ENCODE measurements at regions not wholly inside any gene's neighbourhood (a gene's known extent, or its start where the extent isn't known, plus 50 kb on each side); places are given as distances from the start of the nearest gene placed in this dataset.
"Not testable (repeated sequence)": the region's sequence is repeated elsewhere in the genome, so short reads cannot be mapped to it uniquely, and the experiment has no call there.

GRCh38 chr13:24997367-24997967, 98.5 kb upstream of the PABPC3 start:
- no peak for DNase-seq

DNA sequence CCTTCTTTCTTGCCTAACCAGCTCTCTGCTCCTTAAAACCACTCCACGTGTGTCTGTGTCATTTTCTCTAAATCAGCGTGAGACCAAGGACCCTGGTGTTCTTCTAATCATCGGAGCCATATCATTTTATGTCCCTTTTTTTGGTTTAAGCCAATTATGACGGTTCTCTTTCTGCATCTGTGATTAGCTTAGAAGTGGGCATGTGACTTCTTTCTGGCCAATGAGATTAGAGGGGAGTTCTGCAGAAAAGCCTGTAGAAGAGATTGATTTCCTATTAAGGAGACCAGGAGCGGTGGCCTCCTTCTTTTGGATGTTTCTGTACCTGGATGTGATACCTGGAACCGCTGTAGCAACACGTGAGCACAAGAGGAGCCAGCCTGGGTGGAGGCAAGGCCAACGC, 97.5 kb upstream of the PABPC3 start:
- no peak for DNase-seq

GRCh38 chr13:25001476-25002206, 94.3 kb upstream of the PABPC3 start:
- DNase-seq = no peak

GRCh38 chr13:25002311-25002710, 93.6 kb upstream of the PABPC3 start:
- DNase-seq = not testable (repeated sequence)

DNA sequence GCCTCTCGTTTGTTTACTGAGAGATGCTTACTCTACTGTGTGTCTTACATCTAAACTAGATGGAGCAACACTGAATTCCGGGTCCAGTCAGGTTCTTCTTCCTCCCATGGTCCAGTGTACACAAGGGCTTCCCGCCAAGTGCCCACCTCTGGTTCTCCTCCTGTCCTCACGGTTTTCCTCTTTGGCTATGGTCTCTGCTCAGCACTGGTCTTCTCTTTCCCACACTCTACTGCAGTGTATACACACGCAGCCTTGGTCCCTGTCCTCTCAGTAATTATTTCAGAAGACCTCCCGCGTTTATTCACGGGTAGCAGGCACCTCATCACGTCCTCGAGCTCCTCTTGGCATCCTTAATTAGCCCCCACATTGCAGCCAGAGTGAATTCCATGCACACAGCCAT, 91.4 kb upstream of the PABPC3 start:
- DNase-seq = not testable (repeated sequence)

DNA sequence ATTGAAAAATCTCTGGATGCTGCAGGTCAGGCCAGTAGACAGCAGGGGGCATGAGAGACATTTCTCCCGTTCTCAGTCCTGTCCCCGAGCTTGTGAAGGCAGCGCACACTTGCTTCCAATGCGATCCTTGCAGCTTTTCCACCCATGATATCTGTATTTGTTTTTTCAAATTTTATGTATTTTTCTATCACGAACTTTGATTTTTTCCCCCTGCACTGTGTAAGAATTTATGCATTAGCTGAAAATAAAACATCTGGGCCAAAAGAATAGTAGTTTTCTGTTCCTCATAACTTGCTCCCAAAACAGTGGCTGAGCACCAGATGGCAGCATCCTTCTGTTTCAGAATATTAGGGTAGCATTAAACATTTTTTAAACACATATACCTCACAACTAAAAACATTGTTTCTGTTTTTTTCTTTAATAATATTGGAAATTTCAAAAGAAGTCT, 90.9 kb upstream of the PABPC3 start:
- not testable (repeated sequence) for DNase-seq

DNA sequence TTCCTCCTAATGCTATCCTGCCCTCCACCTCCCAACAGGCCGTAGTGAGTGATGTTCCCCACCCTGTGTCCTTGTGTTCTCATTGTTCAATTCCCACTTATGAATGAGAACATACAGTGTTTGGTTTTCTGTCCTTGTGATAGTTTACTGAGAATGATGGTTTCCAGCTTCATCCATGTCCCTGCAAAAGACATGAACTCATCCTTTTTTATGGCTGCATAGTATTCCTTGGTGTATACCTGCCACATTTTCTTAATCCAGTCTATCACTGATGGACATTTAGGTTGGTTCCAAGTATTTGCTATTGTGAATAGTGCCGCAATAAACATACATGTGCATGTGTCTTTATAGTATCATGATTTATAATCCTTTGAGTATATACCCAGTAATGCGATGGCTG, 88.5 kb upstream of the PABPC3 start:
- not testable (repeated sequence) for DNase-seq

DNA sequence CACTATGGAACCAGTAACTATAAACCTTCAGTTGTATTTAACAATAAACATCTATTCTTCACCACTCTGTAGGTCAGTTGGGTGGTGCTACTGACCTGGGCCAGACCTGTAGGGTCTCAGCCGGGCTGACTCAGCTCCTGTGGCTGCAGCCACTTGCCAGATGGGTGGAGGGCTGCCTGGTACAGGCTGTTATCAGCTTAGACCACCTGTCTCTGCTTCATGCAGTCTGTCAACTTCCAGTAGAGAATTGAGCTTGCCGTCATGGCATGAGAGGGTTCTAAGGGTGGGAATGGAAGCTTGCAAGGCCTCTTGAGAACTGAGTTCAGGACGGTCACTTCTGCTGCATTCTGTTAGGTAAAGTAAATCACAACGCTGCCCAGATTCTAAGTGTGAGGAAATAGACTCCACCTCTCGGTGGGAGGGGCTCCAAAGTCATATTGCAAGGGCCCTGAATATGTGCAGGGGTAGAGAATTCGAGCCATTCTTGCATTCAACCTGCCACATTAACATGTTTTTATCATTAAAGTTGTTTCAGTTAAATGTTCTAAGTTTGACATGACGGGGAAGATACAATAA, 81.5 kb upstream of the PABPC3 start:
- DNase-seq = not testable (repeated sequence)

DNA sequence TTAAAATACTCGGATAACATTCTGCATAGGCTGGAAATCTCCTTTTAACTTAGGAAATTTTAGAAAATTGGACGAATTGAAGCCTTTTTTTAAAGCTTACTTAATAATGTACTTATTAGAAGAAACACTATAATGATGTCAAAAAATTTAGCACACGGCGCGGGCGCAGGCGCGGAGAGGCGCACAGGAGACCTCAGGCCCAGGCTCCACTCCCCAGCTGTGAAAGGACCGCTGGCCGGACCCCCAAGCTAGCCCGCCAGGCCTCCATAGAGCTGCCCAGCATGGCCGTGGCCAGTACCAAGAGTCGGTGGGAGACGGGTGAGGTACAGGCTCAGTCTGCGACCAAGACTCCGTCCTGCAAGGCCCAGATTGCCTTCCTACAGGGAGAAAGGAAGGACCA, 78.8 kb upstream of the PABPC3 start:
- DNase-seq = not testable (repeated sequence)

GRCh38 chr13:25017808-25018728, 77.9 kb upstream of the PABPC3 start:
- peak; percentile 79 for DNase-seq

DNA sequence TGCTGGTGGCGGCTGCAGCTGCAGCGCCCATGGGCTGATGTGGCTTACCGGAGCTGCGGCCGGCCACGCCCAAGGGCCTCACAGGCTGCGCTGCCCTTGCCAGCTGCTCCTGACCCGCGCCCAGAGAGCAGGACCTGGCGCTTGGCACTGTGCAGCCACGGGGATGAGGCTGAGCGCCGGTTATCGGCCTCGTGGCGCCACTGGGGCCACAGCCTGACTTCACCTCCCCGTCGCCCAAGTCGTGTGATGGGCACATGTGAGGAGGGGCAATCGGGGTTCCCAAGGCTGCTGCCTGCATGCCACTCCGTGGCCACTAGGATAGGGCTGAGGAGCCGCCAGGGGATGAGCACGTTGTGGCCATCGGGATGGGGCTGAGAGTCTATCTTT, 77.2 kb upstream of the PABPC3 start:
- DNase-seq = no peak

DNA sequence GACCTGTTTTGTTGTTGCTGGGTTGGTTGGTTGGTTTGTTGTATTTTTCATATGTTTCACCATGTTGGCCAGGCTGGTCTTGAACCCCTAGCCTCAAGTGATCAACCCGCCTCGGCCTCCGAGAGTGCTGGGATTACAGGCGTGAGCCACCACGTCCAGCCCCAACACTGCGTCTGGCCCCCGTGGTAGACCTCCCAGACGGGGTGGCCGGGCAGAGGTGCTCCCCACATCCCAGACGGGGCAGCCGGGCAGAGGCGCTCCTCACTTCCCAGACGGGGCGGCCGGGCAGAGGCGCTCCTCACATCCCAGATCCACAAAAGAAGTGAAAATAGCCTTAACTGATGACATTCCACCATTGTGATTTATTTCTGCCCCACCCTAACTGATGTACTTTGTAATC, 76.2 kb upstream of the PABPC3 start:
- not testable (repeated sequence) for DNase-seq

GRCh38 chr13:25024175-25024574, 71.8 kb upstream of the PABPC3 start:
- DNase-seq = no peak

DNA sequence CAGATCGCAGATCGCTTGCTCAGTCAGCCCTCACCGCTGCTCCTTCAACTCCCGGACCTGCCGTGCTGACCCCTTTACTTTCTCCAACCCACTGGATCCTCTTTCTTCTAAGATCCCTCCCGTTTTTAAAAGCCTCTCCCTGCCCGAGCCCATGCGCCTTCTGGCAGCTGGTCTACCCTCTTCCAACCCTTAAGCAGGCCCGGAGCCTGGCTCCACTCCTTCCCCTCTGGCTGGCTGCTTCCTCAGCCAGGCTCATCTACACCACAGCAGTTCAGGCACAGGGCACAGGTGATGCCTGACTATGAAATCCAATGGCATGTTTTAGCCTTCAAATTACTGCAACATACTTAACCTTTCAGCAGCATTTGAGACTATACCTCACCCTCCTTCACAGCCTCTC, 63.8 kb upstream of the PABPC3 start:
- no peak for DNase-seq

DNA sequence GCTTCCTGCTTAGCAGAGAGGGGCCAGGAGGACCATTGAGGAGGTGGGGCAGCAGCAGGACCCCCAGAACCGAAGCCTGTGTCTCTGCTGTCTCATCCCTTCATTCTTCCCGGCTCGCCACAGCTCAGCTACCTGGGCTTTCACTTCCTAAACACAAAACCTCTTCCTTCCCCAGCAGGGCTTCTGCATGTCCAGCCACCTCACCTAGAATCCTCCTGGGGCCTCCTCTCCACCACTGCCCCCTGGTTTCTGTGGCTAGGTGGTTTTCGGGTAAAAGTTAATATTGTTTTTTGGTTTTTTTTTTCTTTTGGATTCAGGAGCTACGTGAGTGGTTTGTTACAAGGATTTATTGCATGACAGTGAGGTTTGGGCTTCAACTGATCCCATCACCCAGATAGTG, 61.8 kb upstream of the PABPC3 start:
- no peak for DNase-seq

GRCh38 chr13:25037057-25037813, 58.7 kb upstream of the PABPC3 start:
- peak; percentile 47 for DNase-seq

GRCh38 chr13:25042151-25042865, 53.6 kb upstream of the PABPC3 start:
- DNase-seq = no peak

- DNase-seq = no peak
Observed at GRCh38 chr13:25044071-25044470, 51.9 kb upstream of the PABPC3 start.
